ENCODE measurements at regions not wholly inside any gene's neighbourhood (a gene's known extent, or its start where the extent isn't known, plus 50 kb on each side); places are given as distances from the start of the nearest gene placed in this dataset.

GRCh38 chr9:2335260-2335659 lies 286.3 kb upstream of the VLDLR start:
- TF ChIP-seq GTF2F1 (IDR thresholded peaks at IDR 0.05; ENCODE audit: low read length) (no peak), GABPB1 (CRISPR knock-in tag; IDR thresholded peaks at IDR 0.05) (no peak)

Measured in HepG2 (cell line).